H9 (cell line): ENCODE measurements at regions not wholly inside any gene's neighbourhood (a gene's known extent, or its start where the extent isn't known, plus 50 kb on each side); places are given as distances from the start of the nearest gene placed in this dataset.

Experiments used
- DNase-seq: peaks from one replicate; pipeline ENCODE4 v3.0.0-alpha.2; 2017
- H2AFZ ChIP-seq: one replicate; pipeline ENCODE4 v1.6.1; 2013; ENCODE audit warnings: mild to moderate bottlenecking, low read length, control low read depth, moderate library complexity
- H2AK5ac ChIP-seq: 2 replicates; pipeline ENCODE4 v1.6.1; 2013; ENCODE audit warnings: low read length, control low read depth, mixed read lengths; ENCODE audit not compliant: insufficient read length
- H2BK120ac ChIP-seq: one replicate; pipeline ENCODE4 v1.6.1; 2013; ENCODE audit warnings: low read depth, mild to moderate bottlenecking, low read length, control low read depth, inconsistent platforms; ENCODE audit not compliant: poor library complexity, severe bottlenecking
- H2BK12ac ChIP-seq: 2 replicates; pipeline ENCODE4 v1.6.1; 2013; ENCODE audit warnings: low read length, control low read depth, mixed read lengths, low read depth; ENCODE audit not compliant: insufficient read length
- H2BK15ac ChIP-seq: 2 replicates; pipeline ENCODE4 v1.6.1; 2013; ENCODE audit warnings: low read depth, low read length, control low read depth
- H2BK20ac ChIP-seq: one replicate; pipeline ENCODE4 v1.6.1; 2013; ENCODE audit warnings: low read depth, mild to moderate bottlenecking, low read length, control low read depth, inconsistent platforms; ENCODE audit not compliant: poor library complexity, severe bottlenecking
- H2BK5ac ChIP-seq: 2 replicates; pipeline ENCODE4 v1.6.1; 2013; ENCODE audit warnings: low read length, control low read depth, mixed read lengths; ENCODE audit not compliant: insufficient read length
- H3K14ac ChIP-seq: 2 replicates; pipeline ENCODE4 v1.6.1; 2013; ENCODE audit warnings: low read length, control low read depth; ENCODE audit not compliant: insufficient read depth
- H3K18ac ChIP-seq: 2 replicates; pipeline ENCODE4 v1.6.1; 2013; ENCODE audit warnings: low read depth, mild to moderate bottlenecking, mixed read lengths, low read length, control low read depth; ENCODE audit not compliant: insufficient read length
- H3K23ac ChIP-seq: 2 replicates; pipeline ENCODE4 v1.6.1; 2013; ENCODE audit warnings: low read length, control low read depth, mixed read lengths, low read depth; ENCODE audit not compliant: insufficient read length
- H3K23me2 ChIP-seq: 2 replicates; pipeline ENCODE4 v1.6.1; 2013; ENCODE audit warnings: low read depth, mild to moderate bottlenecking, mixed read lengths, low read length, control low read depth; ENCODE audit not compliant: insufficient read length, poor library complexity, severe bottlenecking
- H3K27ac ChIP-seq: 2 replicates; pipeline ENCODE4 v1.5.1; 2013; ENCODE audit warnings: low read length, control low read depth, mixed read lengths, low read depth; ENCODE audit not compliant: insufficient read length
- H3K27me3 ChIP-seq: 2 replicates; pipeline ENCODE4 v1.6.1; 2013; ENCODE audit warnings: low read length, control low read depth, inconsistent platforms; ENCODE audit not compliant: insufficient read depth
- H3K4ac ChIP-seq: 2 replicates; pipeline ENCODE4 v1.6.1; 2013; ENCODE audit warnings: low read depth, mild to moderate bottlenecking, control low read depth, inconsistent platforms, low read length, moderate library complexity
- H3K4me1 ChIP-seq: 2 replicates; pipeline ENCODE4 v1.6.1; 2013; ENCODE audit warnings: low read length, control low read depth, inconsistent platforms; ENCODE audit not compliant: insufficient read depth
- H3K4me2 ChIP-seq: 2 replicates; pipeline ENCODE4 v1.6.1; 2013; ENCODE audit warnings: low read length, control low read depth, mixed read lengths; ENCODE audit not compliant: insufficient read length, insufficient read depth
- H3K56ac ChIP-seq: 2 replicates; pipeline ENCODE4 v1.6.1; 2013; ENCODE audit warnings: low read depth, mild to moderate bottlenecking, mixed read lengths, low read length, control low read depth; ENCODE audit not compliant: insufficient read length
- H3K79me1 ChIP-seq: 2 replicates; pipeline ENCODE4 v1.6.1; 2013; ENCODE audit warnings: low read depth, mild to moderate bottlenecking, moderate library complexity, low read length, control low read depth, inconsistent platforms; ENCODE audit not compliant: insufficient read depth, poor library complexity, severe bottlenecking
- H3K79me2 ChIP-seq: 2 replicates; pipeline ENCODE4 v1.6.1; 2013; ENCODE audit warnings: low read length, control low read depth, inconsistent platforms; ENCODE audit not compliant: insufficient read depth
- H3K9ac ChIP-seq: 2 replicates; pipeline ENCODE4 v1.6.1; 2013; ENCODE audit warnings: low read length, control low read depth, mixed read lengths; ENCODE audit not compliant: insufficient read length; ENCODE audit errors: extremely low read depth
- H3K9me3 ChIP-seq: one replicate; pipeline ENCODE4 v1.6.1; 2013; ENCODE audit warnings: low read depth, low read length, inconsistent platforms; ENCODE audit not compliant: control insufficient read depth
- H3T11ph ChIP-seq: one replicate; pipeline ENCODE4 v1.6.1; 2013; ENCODE audit warnings: mild to moderate bottlenecking, low read length, control low read depth, inconsistent platforms
- H4K20me1 ChIP-seq: one replicate; pipeline ENCODE4 v1.6.1; 2013; ENCODE audit not compliant: control insufficient read depth, insufficient read length, insufficient read depth
- H4K5ac ChIP-seq: 2 replicates; pipeline ENCODE4 v1.6.1; 2013; ENCODE audit warnings: low read depth, mild to moderate bottlenecking, mixed read lengths, low read length, control low read depth; ENCODE audit not compliant: insufficient read length
- H4K8ac ChIP-seq: replicated peaks from 2 replicates; pipeline ENCODE4 v1.6.1; 2013; ENCODE audit warnings: low read length, control low read depth, mixed read lengths, low read depth; ENCODE audit not compliant: insufficient read length
- H4K91ac ChIP-seq: 2 replicates; pipeline ENCODE4 v1.6.1; 2013; ENCODE audit warnings: low read depth, mild to moderate bottlenecking, moderate library complexity, mixed read lengths, low read length, control low read depth; ENCODE audit not compliant: insufficient read length
- H3K27ac Mint-ChIP-seq, 3 experiments: 2 replicates in 2 of 3; 3 replicates in 1 of 3; pipeline ENCODE4 v1.8.0; 2020 to 2021; ENCODE audit warnings: mixed read lengths in 3 of 3, mild to moderate bottlenecking in 1 of 3, moderate library complexity in 1 of 3
- H3K27me3 Mint-ChIP-seq: 2 replicates; pipeline ENCODE4 v1.8.0; 2021; ENCODE audit warnings: low read depth, mild to moderate bottlenecking, moderate library complexity, mixed read lengths
- H3K36me3 Mint-ChIP-seq, 3 experiments: 2 replicates in 2 of 3; 3 replicates in 1 of 3; pipeline ENCODE4 v1.8.0; 2020 to 2021; ENCODE audit warnings: low read depth in 3 of 3, mixed read lengths in 3 of 3; ENCODE audit not compliant: insufficient read depth in 1 of 3
- H3K4me1 Mint-ChIP-seq, 2 experiments: 2 replicates each; pipeline ENCODE4 v1.8.0; 2020; ENCODE audit warnings: mixed read lengths in 2 of 2
- H3K4me3 Mint-ChIP-seq, 2 experiments: 2 replicates in 1 of 2; 3 replicates in 1 of 2; pipeline ENCODE4 v1.8.0; 2020 to 2021; ENCODE audit warnings: mild to moderate bottlenecking in 2 of 2, mixed read lengths in 2 of 2, moderate library complexity in 1 of 2
- H3K9me3 Mint-ChIP-seq, 2 experiments: 2 replicates in 1 of 2; 3 replicates in 1 of 2; pipeline ENCODE4 v1.8.0; 2020; ENCODE audit warnings: mild to moderate bottlenecking in 2 of 2, mixed read lengths in 2 of 2, moderate library complexity in 1 of 2
- WGBS: extraction: QIAGEN DNeasy Blood & Tissue Kit; methylation state at CpG from one replicate; pipeline ENCODE4 v1.1.7; 2013; ENCODE audit warnings: missing lambda C conversion rate, low lambda C conversion rate, mixed read lengths; ENCODE audit not compliant: insufficient read length; ENCODE audit errors: extremely low coverage; 5-methylcytosine and 5-hydroxymethylcytosine counted together
- TF ChIP-seq, protein P1 (sequence below): fragments of 200-600 bp; sonication (generic); conservative IDR thresholded peaks from 3 replicates; pipeline ENCODE4 v1.8.0; 2021; ENCODE audit warnings: antibody characterized with exemption, mild to moderate bottlenecking

DNA sequence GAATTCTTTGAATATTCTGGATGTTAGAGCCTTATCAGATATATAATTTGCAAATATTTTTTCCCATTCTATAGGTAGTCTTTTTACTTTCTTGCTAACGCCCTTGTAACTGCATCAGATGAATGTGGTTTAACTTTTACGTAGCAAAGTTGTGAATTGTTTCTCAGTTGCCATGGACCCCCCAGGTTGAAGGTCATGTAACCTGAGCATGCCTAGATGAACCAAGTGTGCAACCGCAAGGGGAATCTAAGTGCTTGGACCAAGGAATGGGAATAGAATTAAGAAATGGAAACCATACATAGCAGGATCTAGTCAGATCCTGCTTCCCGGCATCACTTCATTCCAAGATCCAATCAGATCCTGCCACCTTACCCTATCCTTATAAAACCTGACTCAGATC is 65.1 kb upstream of the TNP1 start:
- H3K18ac ChIP-seq: no peak overlapping the region
- no peaks in the 10 kb centered on the region for H3K36me3 Mint-ChIP-seq

More for the DNA sequence above, 65.1 kb upstream of the TNP1 start:
- Mint-ChIP-seq H3K27ac (no peak overlapping the region), H3K4me3 (no peak overlapping the region), H3K27me3 (peaks cover 2% of the 10 kb centered on the region; the same call in 1 of the 2 replicates), H3K4me1 (peaks cover 21 to 39% of the 10 kb centered on the region in 2 experiments), H3K9me3 (peaks cover 4 to 6% of the 10 kb centered on the region in 2 experiments)
- Histone ChIP-seq H3K4ac (no peak overlapping the region), H2BK5ac (no peak overlapping the region), H3K56ac (no peak overlapping the region), H3K27ac (no peak overlapping the region), H2BK120ac (no peak overlapping the region), H3K4me2 (no peak overlapping the region), H3K23ac (no peak overlapping the region), H3K27me3 (no peaks in the 10 kb centered on the region), H2AFZ (no peak overlapping the region), H4K8ac (no peak overlapping the region), H3T11ph (no peak overlapping the region), H3K9ac (no peak overlapping the region), H3K79me1 (no peaks in the 10 kb centered on the region), H2BK20ac (no peak overlapping the region), H3K9me3 (no peaks in the 10 kb centered on the region), H3K4me1 (no peaks in the 10 kb centered on the region; the same call in 1 of the 2 replicates), H4K5ac (no peak overlapping the region), H2BK12ac (no peak overlapping the region), H3K14ac (no peak overlapping the region), H4K91ac (no peak overlapping the region), H3K79me2 (no peaks in the 10 kb centered on the region), H4K20me1 (no peaks in the 10 kb centered on the region), H3K23me2 (no peaks in the 10 kb centered on the region), H2AK5ac (no peak overlapping the region), H2BK15ac (no peak overlapping the region)
- no peak for DNase-seq
- TF ChIP-seq, protein P1, sequence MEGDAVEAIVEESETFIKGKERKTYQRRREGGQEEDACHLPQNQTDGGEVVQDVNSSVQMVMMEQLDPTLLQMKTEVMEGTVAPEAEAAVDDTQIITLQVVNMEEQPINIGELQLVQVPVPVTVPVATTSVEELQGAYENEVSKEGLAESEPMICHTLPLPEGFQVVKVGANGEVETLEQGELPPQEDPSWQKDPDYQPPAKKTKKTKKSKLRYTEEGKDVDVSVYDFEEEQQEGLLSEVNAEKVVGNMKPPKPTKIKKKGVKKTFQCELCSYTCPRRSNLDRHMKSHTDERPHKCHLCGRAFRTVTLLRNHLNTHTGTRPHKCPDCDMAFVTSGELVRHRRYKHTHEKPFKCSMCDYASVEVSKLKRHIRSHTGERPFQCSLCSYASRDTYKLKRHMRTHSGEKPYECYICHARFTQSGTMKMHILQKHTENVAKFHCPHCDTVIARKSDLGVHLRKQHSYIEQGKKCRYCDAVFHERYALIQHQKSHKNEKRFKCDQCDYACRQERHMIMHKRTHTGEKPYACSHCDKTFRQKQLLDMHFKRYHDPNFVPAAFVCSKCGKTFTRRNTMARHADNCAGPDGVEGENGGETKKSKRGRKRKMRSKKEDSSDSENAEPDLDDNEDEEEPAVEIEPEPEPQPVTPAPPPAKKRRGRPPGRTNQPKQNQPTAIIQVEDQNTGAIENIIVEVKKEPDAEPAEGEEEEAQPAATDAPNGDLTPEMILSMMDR: no peak
- WGBS: no CpG with 5 or more reads among the region's 4 CpGs
